Astrocyte (in vitro differentiated cells and primary cell): ENCODE measurements at regions not wholly inside any gene's neighbourhood (a gene's known extent, or its start where the extent isn't known, plus 50 kb on each side); places are given as distances from the start of the nearest gene placed in this dataset.

Experiments
- CTCF ChIP-seq: IDR thresholded peaks from 2 replicates; pipeline ENCODE4 v1.5.1; 2011; ENCODE audit warnings: low read depth, mild to moderate bottlenecking, inconsistent platforms, low read length, moderate library complexity; ENCODE audit not compliant: insufficient read depth
- EZH2 ChIP-seq: IDR thresholded peaks from 2 replicates; pipeline ENCODE4 v1.6.1; 2012; ENCODE audit warnings: mild to moderate bottlenecking, low read length, inconsistent platforms; ENCODE audit not compliant: insufficient read depth

DNA sequence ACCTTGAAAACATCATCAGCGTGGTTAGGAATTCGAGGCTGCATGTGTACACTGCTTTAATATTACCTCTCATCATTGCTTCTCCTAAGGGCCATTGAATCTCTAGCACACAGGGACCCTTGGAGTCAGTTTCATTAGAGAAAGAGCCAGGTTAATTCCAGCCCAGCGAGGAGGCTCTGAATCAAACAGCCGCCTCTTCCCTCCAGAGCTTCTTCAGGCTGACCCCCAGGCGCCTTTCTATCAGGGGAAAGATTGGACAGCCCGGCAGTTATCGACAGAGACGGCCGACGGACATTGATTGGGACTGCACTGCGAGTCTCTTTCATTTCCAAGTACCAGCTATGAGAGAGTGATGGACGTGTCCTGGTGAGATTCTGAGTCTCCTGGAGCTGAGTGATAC, 159.2 kb downstream of the ANKRD60 start:
- TF ChIP-seq CTCF = no peak
- no peak for TF ChIP-seq EZH2
